Ovary (tissue), 3 donors: ENCODE measurements at regions not wholly inside any gene's neighbourhood (a gene's known extent, or its start where the extent isn't known, plus 50 kb on each side); places are given as distances from the start of the nearest gene placed in this dataset.

Source experiments
- EP300 ChIP-seq: sonication (generic); formaldehyde crosslinking; IDR thresholded peaks from one replicate; pipeline ENCODE4 v1.6.1; 2017; ENCODE audit warnings: antibody characterized with exemption
- POLR2A ChIP-seq: fragments of 450-650 bp; IDR thresholded peaks from one replicate; pipeline ENCODE4 v1.6.1; 2017; ENCODE audit warnings: antibody characterized with exemption, mild to moderate bottlenecking, moderate library complexity
- TF ChIP-seq, protein P1 (sequence below), 3 donors: fragments of 450-650 bp in 2 of 3; fragments of 200-600 bp in 1 of 3; IDR thresholded peaks; one replicate each; pipeline versions ENCODE4 v1.5.1 to v1.8.0; 2016 to 2022; ENCODE audit warnings: antibody characterized with exemption in 3 of 3, mild to moderate bottlenecking in 1 of 3
- donor health status: DM: no; HTN: no; CAD: no.

DNA sequence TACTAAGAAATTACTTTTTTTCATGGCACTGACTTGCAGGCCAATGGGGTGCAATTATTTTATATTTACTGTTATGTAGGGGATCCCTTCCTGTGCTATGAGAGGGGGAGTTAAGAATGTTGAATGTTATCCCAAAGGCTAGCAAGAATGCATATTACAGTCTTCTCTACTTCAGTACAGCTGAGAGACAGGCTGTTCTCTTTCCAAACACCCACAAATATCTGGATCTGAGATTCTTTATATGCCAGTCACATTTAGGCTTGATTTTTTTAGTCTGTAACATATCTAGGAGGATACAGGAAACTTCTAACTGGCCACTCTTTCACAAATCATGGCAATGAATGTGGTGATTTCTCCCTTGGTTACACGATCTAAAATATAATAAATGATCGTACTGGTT is 266.4 kb upstream of the FZD8 start:
- TF ChIP-seq, protein P1, sequence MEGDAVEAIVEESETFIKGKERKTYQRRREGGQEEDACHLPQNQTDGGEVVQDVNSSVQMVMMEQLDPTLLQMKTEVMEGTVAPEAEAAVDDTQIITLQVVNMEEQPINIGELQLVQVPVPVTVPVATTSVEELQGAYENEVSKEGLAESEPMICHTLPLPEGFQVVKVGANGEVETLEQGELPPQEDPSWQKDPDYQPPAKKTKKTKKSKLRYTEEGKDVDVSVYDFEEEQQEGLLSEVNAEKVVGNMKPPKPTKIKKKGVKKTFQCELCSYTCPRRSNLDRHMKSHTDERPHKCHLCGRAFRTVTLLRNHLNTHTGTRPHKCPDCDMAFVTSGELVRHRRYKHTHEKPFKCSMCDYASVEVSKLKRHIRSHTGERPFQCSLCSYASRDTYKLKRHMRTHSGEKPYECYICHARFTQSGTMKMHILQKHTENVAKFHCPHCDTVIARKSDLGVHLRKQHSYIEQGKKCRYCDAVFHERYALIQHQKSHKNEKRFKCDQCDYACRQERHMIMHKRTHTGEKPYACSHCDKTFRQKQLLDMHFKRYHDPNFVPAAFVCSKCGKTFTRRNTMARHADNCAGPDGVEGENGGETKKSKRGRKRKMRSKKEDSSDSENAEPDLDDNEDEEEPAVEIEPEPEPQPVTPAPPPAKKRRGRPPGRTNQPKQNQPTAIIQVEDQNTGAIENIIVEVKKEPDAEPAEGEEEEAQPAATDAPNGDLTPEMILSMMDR (IDR thresholded peaks at IDR 0.05), result no peak
- TF ChIP-seq POLR2A (no peak), EP300 (no peak)
